GM12873 (cell line): ENCODE measurements at regions not wholly inside any gene's neighbourhood (a gene's known extent, or its start where the extent isn't known, plus 50 kb on each side); places are given as distances from the start of the nearest gene placed in this dataset.

Experiments
- TF ChIP-seq, protein P1 (sequence below): IDR thresholded peaks from 2 replicates; pipeline ENCODE4 v1.5.1; 2012; ENCODE audit warnings: low read depth, mild to moderate bottlenecking, moderate library complexity, low read length, control low read depth; ENCODE audit not compliant: insufficient read depth; ENCODE audit errors: missing control alignments

DNA sequence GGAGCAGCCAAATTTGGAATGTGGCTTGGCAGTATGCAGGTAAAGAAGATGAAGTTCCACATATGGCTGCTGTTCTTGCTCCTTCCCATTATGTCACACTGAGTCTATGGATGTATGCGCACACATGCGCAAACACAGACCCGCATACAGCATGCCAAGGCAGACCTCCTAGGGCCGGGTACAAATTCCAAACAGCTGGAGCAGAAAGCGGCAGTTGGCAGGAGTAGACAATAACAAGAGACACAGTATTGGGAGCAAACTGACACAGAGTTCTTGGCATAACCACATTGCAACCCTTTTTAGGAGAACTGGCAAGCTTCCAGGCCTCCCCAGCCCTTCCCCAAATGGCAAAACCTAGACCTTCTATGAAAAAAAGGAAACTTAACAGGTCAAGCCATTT is 268.9 kb downstream of the SP3 start:
- TF ChIP-seq, protein P1, sequence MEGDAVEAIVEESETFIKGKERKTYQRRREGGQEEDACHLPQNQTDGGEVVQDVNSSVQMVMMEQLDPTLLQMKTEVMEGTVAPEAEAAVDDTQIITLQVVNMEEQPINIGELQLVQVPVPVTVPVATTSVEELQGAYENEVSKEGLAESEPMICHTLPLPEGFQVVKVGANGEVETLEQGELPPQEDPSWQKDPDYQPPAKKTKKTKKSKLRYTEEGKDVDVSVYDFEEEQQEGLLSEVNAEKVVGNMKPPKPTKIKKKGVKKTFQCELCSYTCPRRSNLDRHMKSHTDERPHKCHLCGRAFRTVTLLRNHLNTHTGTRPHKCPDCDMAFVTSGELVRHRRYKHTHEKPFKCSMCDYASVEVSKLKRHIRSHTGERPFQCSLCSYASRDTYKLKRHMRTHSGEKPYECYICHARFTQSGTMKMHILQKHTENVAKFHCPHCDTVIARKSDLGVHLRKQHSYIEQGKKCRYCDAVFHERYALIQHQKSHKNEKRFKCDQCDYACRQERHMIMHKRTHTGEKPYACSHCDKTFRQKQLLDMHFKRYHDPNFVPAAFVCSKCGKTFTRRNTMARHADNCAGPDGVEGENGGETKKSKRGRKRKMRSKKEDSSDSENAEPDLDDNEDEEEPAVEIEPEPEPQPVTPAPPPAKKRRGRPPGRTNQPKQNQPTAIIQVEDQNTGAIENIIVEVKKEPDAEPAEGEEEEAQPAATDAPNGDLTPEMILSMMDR, result no peak

DNA sequence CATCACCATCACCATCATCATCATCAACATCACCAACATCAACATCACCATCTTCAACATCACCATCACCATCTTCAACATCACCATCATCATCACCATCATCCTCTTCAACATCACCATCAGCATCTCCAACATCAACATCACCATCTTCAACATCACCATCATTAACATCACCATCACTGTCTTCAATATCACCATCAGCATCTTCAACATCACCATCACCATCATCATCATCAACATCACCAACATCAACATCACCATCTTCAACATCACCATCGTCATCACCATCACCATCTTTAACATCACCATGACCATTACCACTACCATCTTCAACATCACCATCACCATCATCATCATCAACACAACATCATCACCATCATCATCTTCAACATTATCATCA is 267.2 kb downstream of the SP3 start:
- TF ChIP-seq, protein P1, result no peak

DNA sequence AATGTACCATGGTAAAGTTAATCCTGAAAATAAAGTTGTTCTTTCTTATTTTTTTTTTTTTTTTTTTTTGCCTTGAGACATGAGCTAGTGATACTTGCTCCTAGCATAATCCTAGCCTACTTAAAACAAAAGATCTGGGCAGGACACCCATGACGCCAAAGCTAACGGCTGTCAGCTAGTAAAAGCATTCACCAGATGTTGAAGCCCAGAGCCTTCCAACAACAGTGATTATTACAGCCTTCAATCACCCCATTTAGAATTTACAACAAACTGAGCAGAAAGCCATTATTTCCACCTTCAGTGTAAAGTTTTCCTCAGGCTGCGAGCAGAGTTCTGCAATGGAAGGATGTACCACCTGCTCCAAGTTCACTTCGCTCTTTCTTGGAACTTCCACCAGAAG is 259.5 kb downstream of the SP3 start:
- TF ChIP-seq, protein P1, result no peak

DNA sequence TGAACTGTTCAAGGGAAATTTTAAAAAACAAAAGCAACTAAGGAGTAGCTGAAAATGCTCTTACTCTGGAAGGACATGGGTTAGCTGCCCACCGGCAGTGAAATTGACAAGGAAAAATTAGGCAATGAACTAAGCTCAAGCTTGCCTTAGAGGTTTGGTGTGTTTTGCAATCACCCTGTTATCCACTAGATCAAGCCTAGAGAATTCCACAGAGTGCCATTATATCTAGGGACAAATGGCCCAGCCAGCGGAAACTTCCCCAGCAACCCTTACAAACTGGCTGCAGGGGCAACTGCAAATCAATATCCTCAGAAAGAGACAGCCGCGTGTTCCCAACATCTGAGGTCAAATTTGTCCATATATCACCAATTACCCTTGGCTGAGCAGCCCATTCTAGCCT is 258.2 kb downstream of the SP3 start:
- TF ChIP-seq, protein P1, result no peak

DNA sequence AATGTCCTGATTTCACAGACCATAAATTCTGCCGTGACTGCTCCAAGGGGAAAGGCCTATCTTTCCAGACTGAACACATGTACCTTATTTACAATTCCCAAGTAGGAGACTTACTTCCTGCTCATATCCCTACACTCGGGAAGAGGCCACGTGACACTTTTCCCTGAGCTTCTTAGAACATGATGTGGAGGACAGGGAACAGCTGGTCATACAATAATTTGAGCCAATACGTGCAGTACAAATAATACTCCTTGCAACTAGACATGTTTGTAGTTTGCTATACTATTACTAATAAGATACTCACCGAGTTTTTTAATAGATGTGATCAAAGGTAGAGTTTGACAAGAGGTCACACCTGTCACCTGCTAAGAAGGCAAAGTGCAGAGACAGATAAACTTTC is 256.4 kb downstream of the SP3 start:
- TF ChIP-seq, protein P1, result no peak

DNA sequence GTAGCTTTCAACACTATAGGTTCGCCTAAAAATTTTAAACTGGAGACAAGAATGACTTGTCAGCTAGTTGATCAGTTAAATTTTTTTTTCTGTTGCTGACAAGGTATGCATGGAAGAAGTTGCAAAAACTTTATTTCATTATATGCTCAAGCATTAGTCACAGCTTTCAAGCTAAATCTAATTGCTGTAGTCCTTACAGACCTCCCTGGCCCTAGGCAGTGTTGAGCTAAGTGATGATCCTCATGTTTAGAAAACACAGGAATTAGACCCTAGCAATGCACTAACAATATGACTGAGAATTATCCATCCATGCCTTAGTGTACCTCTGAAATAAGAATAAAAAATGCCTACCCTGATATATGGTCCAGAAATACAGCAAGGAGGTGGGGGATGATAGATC is 253.4 kb downstream of the SP3 start:
- TF ChIP-seq, protein P1, result no peak

DNA sequence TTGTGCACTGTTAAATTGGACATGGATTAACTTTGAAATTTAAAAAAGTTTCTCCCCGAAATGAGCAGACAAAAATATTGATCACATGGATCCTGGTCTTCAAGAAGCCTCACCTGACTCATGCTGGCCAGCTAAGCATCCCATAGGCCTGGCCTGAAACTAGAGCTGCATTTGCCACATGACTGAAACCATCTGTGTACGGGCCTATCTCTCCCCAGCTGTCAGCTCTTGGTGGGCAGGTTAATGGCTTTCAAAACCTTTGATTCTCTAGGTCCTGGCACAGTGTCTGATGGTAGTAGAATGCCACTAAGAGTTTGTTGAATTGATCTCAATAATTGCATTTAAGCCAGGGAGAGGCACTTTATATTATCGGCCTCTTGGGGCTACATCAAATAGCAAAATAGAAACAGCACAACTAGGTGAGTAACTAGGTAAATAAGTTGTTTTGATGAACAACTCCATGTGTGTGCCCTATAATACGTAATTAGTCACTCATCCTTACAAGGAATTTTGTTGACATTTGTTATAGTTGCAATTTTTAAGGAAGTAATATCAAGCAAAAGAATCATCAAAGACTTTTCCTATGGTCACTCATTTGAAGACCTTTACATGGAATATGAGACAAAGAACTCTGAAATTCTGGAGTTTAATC is 251.1 kb downstream of the SP3 start:
- TF ChIP-seq, protein P1, result no peak

DNA sequence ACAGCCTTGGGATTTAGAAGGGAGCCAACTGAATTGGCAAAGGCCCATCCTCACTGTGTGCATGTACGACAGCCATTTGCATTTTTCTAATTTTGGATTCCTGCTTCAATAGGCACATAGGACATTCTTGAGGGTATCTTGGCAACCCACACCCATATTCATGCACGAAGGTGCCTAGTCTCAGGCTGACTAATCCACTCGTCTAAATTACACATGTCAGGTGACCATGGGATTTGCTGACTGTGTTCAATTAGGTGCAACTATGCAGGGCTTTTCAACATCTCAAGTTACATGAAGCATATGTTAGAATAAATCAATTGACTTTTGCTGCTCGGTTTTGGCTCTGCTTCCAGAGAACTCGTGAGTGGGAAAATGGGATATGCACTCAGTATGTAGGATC is 249.7 kb downstream of the SP3 start:
- TF ChIP-seq, protein P1, result no peak
